Left cardiac atrium (tissue), 4 donors: ENCODE measurements at regions not wholly inside any gene's neighbourhood (a gene's known extent, or its start where the extent isn't known, plus 50 kb on each side); places are given as distances from the start of the nearest gene placed in this dataset.
"Not testable (repeated sequence)": the region's sequence is repeated elsewhere in the genome, so short reads cannot be mapped to it uniquely, and the experiment has no call there.

ENCODE experiments used
- ATAC-seq, 2 donors: fragments of 200-7000 bp; cut with Tn5 transposase; one replicate each; pipeline ENCODE4 v1.9.1; 2020; ENCODE audit warnings: mild to moderate bottlenecking in 2 of 2, moderate library complexity in 2 of 2
- DNase-seq: peaks from one replicate; pipeline ENCODE4 v3.0.0-alpha.2; 2020
- intact Hi-C, 2 donors: fragments of 100-400 bp; cut with DNase I; formaldehyde crosslinking; loops; one replicate each; pipeline versions ENCODE4 v1.14.1 to v1.15.1; 2022 to 2023
- donor health status: DM: no; HTN: yes; CAD: no.
- donor health status: DM: no; HTN: yes; CAD: no; lungs with severe emphysema.
- donor health status: DM: yes; HTN: yes; CAD: no.
- donor health status: Dilated cardiomyopathy.

GRCh38 chr2:7858624-7859023, 823.2 kb upstream of the ID2 start:
- intact Hi-C loops = no loop called here
- ATAC-seq (no peak), DNase-seq (no peak)

GRCh38 chr2:7860693-7861092, 821.2 kb upstream of the ID2 start:
- intact Hi-C loops = no loop called here
- no peak for ATAC-seq
- no peak for DNase-seq

GRCh38 chr2:7861910-7862702, 819.8 kb upstream of the ID2 start:
- intact Hi-C loops = no loop called here
- DNase-seq (no peak), ATAC-seq (no peak)

GRCh38 chr2:7866104-7866503, 815.8 kb upstream of the ID2 start:
- no peak for ATAC-seq
- intact Hi-C loops = no loop called here

GRCh38 chr2:7866825-7867224, 815.0 kb upstream of the ID2 start:
- intact Hi-C loops = no loop called here
- ATAC-seq = no peak

More at GRCh38 chr2:7866104-7866503, 815.8 kb upstream of the ID2 start:
- DNase-seq = no peak

GRCh38 chr2:7867867-7868266, 814.0 kb upstream of the ID2 start:
- ATAC-seq = no peak
- intact Hi-C loops = no loop called here
- no peak for DNase-seq

More at GRCh38 chr2:7866825-7867224, 815.0 kb upstream of the ID2 start:
- DNase-seq = no peak

- ATAC-seq (no peak), DNase-seq (no peak)
- intact Hi-C loops = no loop called here
These were observed 813.0 kb upstream of the ID2 start for GRCh38 chr2:7868836-7869235.

GRCh38 chr2:7876445-7876844, 805.4 kb upstream of the ID2 start:
- ATAC-seq, DNase-seq, intact Hi-C loops: not testable (repeated sequence)

- ATAC-seq, intact Hi-C loops: not testable (repeated sequence)
These were observed 803.6 kb upstream of the ID2 start for GRCh38 chr2:7878266-7878665.

GRCh38 chr2:7878786-7879482, 802.9 kb upstream of the ID2 start:
- ATAC-seq (peak in 1 of 2 donors; percentile 38), DNase-seq (no peak)
- intact Hi-C loops = no loop called here

More at GRCh38 chr2:7878266-7878665, 803.6 kb upstream of the ID2 start:
- not testable (repeated sequence) for DNase-seq

- ATAC-seq (no peak), DNase-seq (no peak)
- intact Hi-C loops = no loop called here
These were observed 802.4 kb upstream of the ID2 start for GRCh38 chr2:7879483-7879835.

GRCh38 chr2:7880126-7880525, 801.7 kb upstream of the ID2 start:
- intact Hi-C loops = no loop called here
- DNase-seq = no peak
- ATAC-seq = no peak

- intact Hi-C loops = no loop called here
- DNase-seq (no peak), ATAC-seq (no peak)
These were observed 801.3 kb upstream of the ID2 start for GRCh38 chr2:7880566-7880965.

GRCh38 chr2:7881063-7881462, 800.8 kb upstream of the ID2 start:
- intact Hi-C loops = no loop called here
- ATAC-seq = no peak
- DNase-seq = no peak

- intact Hi-C loops = no loop called here
These were observed 800.4 kb upstream of the ID2 start for GRCh38 chr2:7881466-7881865.

GRCh38 chr2:7882296-7882695, 799.6 kb upstream of the ID2 start:
- DNase-seq (no peak), ATAC-seq (no peak)
- intact Hi-C loops = no loop called here

More at GRCh38 chr2:7881466-7881865, 800.4 kb upstream of the ID2 start:
- ATAC-seq (no peak), DNase-seq (no peak)

- intact Hi-C loops = no loop called here
- no peak for DNase-seq
- ATAC-seq = no peak
These were observed 797.5 kb upstream of the ID2 start for GRCh38 chr2:7884338-7884737.

GRCh38 chr2:7886666-7887065, 795.2 kb upstream of the ID2 start:
- intact Hi-C loops = no loop called here
- no peak for ATAC-seq

GRCh38 chr2:7887441-7887840, 794.4 kb upstream of the ID2 start:
- intact Hi-C loops = no loop called here
- ATAC-seq (no peak), DNase-seq (no peak)

More at GRCh38 chr2:7886666-7887065, 795.2 kb upstream of the ID2 start:
- no peak for DNase-seq

- DNase-seq (no peak), ATAC-seq (no peak)
- intact Hi-C loops = no loop called here
These were observed 793.0 kb upstream of the ID2 start for GRCh38 chr2:7888876-7889275.

GRCh38 chr2:7891312-7891711, 790.5 kb upstream of the ID2 start:
- intact Hi-C loops = no loop called here
- DNase-seq (no peak), ATAC-seq (no peak)
